Pancreas (tissue), 10 donors: ENCODE measurements at regions not wholly inside any gene's neighbourhood (a gene's known extent, or its start where the extent isn't known, plus 50 kb on each side); places are given as distances from the start of the nearest gene placed in this dataset.
A peak's percentile ranks its signal among the peaks of the same experiment; 100 is the strongest.
"Not testable (repeated sequence)": the region's sequence is repeated elsewhere in the genome, so short reads cannot be mapped to it uniquely, and the experiment has no call there.

Experiments used
- ATAC-seq, 4 donors: fragments of 200-7000 bp; cut with Tn5 transposase; one replicate each; pipeline versions ENCODE4 v1.8.0 to v1.9.1; 2020; ENCODE audit warnings: mild to moderate bottlenecking in 4 of 4, moderate library complexity in 4 of 4
- DNase-seq, 6 donors: peaks; one replicate each; pipeline ENCODE4 v3.0.0-alpha.2; 2020
- FAIRE-seq: peaks from 2 replicates; lab custom pipeline; 2012; peaks lifted over from hg19 to GRCh38; lab: Jason Lieb, UNC
- H3K27ac ChIP-seq, 4 donors: fragments of 200-600 bp; sonication (generic); 1 replicate in 3 of 4; 2 replicates in 1 of 4; pipeline versions ENCODE4 v1.5.0 to v1.8.0; 2020
- H3K27me3 ChIP-seq, 4 donors: fragments of 200-600 bp; one replicate each; pipeline ENCODE4 v1.8.0; 2021
- H3K36me3 ChIP-seq, 3 donors: fragments of 200-600 bp; sonication (generic) in 1 of 3; one replicate each; pipeline versions ENCODE4 v1.5.0 to v1.8.0; 2020 to 2021
- H3K4me1 ChIP-seq, 3 donors: fragments of 200-600 bp; one replicate each; pipeline ENCODE4 v1.8.0; 2021
- H3K4me3 ChIP-seq, 4 donors: fragments of 200-600 bp; sonication (generic) in 2 of 4; one replicate each; pipeline versions ENCODE4 v1.5.0 to v1.8.0; 2020 to 2021
- H3K9me3 ChIP-seq, 4 donors: fragments of 200-600 bp; one replicate each; pipeline ENCODE4 v1.8.0; 2021
- CTCF ChIP-seq, 4 donors: fragments of 200-600 bp; sonication (generic) in 3 of 4; IDR thresholded peaks; one replicate each; pipeline versions ENCODE4 v1.5.0 to v1.8.0; 2021; ENCODE audit warnings: antibody characterized with exemption in 4 of 4
- WGBS, 2 donors: extraction: QIAGEN DNeasy Blood & Tissue Kit; methylation state at CpG; one replicate each; pipeline ENCODE4 v1.1.7; 2013; 5-methylcytosine and 5-hydroxymethylcytosine counted together
- intact Hi-C, 3 donors: fragments of 100-400 bp; cut with DNase I; formaldehyde crosslinking; loops; one replicate each; pipeline versions ENCODE4 v1.11.1 to v1.14.2; 2022
- donor health status: healthy with polysubstance abuse.
- donor health status: DM: no; HTN: no; CAD: no; lungs with moderate emphysema.
- donor health status: DM: no; HTN: no; CAD: no.
- donor health status: control.
- donor health status: control.
- donor health status: Bipolar disorder and iron deficiency.
- donor health status: DM: yes; HTN: yes; CAD: no.
- donor health status: DM: no; HTN: no; CAD: no.
- donor health status: DM: no; HTN: no; CAD: no.
- donor health status: DM: yes; HTN: yes; CAD: no.

- no peak for FAIRE-seq
- WGBS, 2 donors = 83 to 96% methylated on average over 3 of the region's 3 CpGs
- Histone ChIP-seq H3K27ac (no peak overlapping the region), H3K9me3 (no peaks in the 10 kb centered on the region), H3K4me1 (no peaks in the 10 kb centered on the region), H3K36me3 (no peaks in the 10 kb centered on the region), H3K4me3 (no peak overlapping the region), H3K27me3 (no peaks in the 10 kb centered on the region)
- no peak for TF ChIP-seq CTCF (IDR thresholded peaks at IDR 0.05)
- no peak for DNase-seq
- intact Hi-C loops = no loop called here
- no peak for ATAC-seq
Measured at GRCh38 chr3:30531017-30531570, 75.3 kb upstream of the TGFBR2 start.

DNA sequence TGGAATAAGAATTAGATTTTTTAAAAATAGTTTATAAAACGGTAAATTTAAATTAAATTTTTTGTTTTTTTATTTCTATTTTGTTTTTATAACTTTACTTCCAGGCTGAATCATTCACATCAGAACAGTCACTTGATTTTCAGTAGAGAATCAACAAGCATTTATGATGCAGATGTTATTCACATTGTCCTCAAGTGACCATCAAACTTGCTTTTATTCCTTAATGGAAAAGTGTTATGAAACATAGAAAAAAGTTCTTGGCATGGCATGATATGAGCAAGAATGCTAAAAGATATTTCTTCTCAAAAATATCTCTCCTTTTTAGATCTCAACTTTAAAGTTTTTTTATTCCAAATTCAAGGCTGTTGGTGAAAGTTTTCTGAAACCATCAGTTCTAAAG is 70.9 kb upstream of the TGFBR2 start:
- Histone ChIP-seq H3K4me3 (no peak overlapping the region), H3K9me3 (no peaks in the 10 kb centered on the region), H3K27ac (no peak overlapping the region), H3K27me3 (no peaks in the 10 kb centered on the region), H3K36me3 (no peaks in the 10 kb centered on the region), H3K4me1 (peaks cover 6 to 13% (median 13%) of the 10 kb centered on the region in 3 donors)
- intact Hi-C loops = no loop called here
- FAIRE-seq = peak; percentile 89
- TF ChIP-seq CTCF (IDR thresholded peaks at IDR 0.05) = no peak
- no peak for ATAC-seq
- DNase-seq = no peak
- 59 to 86% methylated on average over 1 of the region's 1 CpG for WGBS, 2 donors

GRCh38 chr3:30538791-30539190 is 67.6 kb upstream of the TGFBR2 start:
- no peak for FAIRE-seq

GRCh38 chr3:30539206-30539605 is 67.2 kb upstream of the TGFBR2 start:
- FAIRE-seq (no peak), ATAC-seq (peak; percentile 76 to 94 (median 91)), DNase-seq (peak in 2 of 6 donors; percentile 9 to 19)
- H3K36me3 ChIP-seq = no peaks in the 10 kb centered on the region
- intact Hi-C loops = no loop called here
- no peak overlapping the region for H3K4me3 ChIP-seq
- WGBS, 2 donors = 23 to 24% methylated on average over 4 of the region's 4 CpGs
- H3K27me3 ChIP-seq = no peaks in the 10 kb centered on the region
- no peaks in the 10 kb centered on the region for H3K9me3 ChIP-seq
- H3K4me1 ChIP-seq = peaks cover 6 to 13% (median 13%) of the 10 kb centered on the region in 3 donors
- H3K27ac ChIP-seq = peak overlapping the region in 2 of 4 donors; percentile 13 to 35
- TF ChIP-seq CTCF (IDR thresholded peaks at IDR 0.05) = no peak

More at GRCh38 chr3:30538791-30539190, 67.6 kb upstream of the TGFBR2 start:
- no peaks in the 10 kb centered on the region for H3K9me3 ChIP-seq
- H3K36me3 ChIP-seq = no peaks in the 10 kb centered on the region
- no peak for TF ChIP-seq CTCF (IDR thresholded peaks at IDR 0.05)
- peak overlapping the region in 2 of 4 donors; percentile 13 to 35 for H3K27ac ChIP-seq
- ATAC-seq = peak; percentile 52 to 63 (median 57)
- no peak overlapping the region for H3K4me3 ChIP-seq
- intact Hi-C loops = no loop called here
- 41 to 44% methylated on average over 1 of the region's 1 CpG for WGBS, 2 donors
- H3K27me3 ChIP-seq = no peaks in the 10 kb centered on the region
- DNase-seq = no peak
- peaks cover 6 to 13% (median 13%) of the 10 kb centered on the region in 3 donors for H3K4me1 ChIP-seq

- no peak for TF ChIP-seq CTCF (IDR thresholded peaks at IDR 0.05)
- no peaks in the 10 kb centered on the region for H3K27me3 ChIP-seq
- no peaks in the 10 kb centered on the region for H3K36me3 ChIP-seq
- DNase-seq = no peak
- FAIRE-seq = no peak
- 41 to 66% methylated on average over 1 of the region's 1 CpG for WGBS, 2 donors
- peaks cover 6 to 13% (median 13%) of the 10 kb centered on the region in 3 donors for H3K4me1 ChIP-seq
- intact Hi-C loops = no loop called here
- no peak for ATAC-seq
- H3K9me3 ChIP-seq = no peaks in the 10 kb centered on the region
- no peak overlapping the region for H3K4me3 ChIP-seq
- H3K27ac ChIP-seq = peak overlapping the region in 1 of 4 donors; percentile 13
Measured at GRCh38 chr3:30539772-30540171, 66.6 kb upstream of the TGFBR2 start.

DNA sequence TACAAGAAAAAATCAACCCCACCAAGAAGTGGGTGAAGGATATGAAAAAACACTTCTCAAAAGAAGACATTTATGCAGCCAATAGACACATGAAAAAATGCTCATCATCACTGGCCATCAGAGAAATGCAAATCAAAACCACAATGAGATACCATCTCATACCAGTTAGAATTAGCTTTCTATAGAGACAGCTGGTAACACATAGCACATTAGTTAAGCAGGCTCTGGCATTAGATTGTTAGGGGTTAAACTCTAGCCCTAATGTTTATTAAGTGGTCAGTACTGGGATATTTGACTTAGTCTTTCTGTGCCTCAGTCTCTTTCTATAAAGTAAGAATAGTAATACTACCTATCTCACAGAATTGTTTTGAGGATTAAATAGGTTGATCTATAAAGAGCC is 65.2 kb upstream of the TGFBR2 start:
- H3K27ac ChIP-seq, FAIRE-seq, DNase-seq, ATAC-seq, H3K9me3 ChIP-seq, H3K4me3 ChIP-seq, intact Hi-C loops, H3K36me3 ChIP-seq, H3K27me3 ChIP-seq: not testable (repeated sequence)
- H3K4me1 ChIP-seq = peaks cover 6 to 13% (median 13%) of the 10 kb centered on the region in 3 donors
